GM18517 (cell line): ENCODE measurements at regions not wholly inside any gene's neighbourhood (a gene's known extent, or its start where the extent isn't known, plus 50 kb on each side); places are given as distances from the start of the nearest gene placed in this dataset.

ENCODE experiments used
- ATAC-seq: cut with Tn5 transposase; IDR thresholded peaks from one replicate; pipeline ENCODE4 v1.9.1; 2021; ENCODE audit warnings: mild to moderate bottlenecking, moderate library complexity; ENCODE audit not compliant: unreplicated experiment

- ATAC-seq = no peak
Observed at GRCh38 chr7:94264756-94265155, 129.9 kb upstream of the COL1A2 start.

- ATAC-seq = no peak
Observed at GRCh38 chr7:94265456-94265855, 129.2 kb upstream of the COL1A2 start.

- ATAC-seq = no peak
Observed at GRCh38 chr7:94266238-94266644, 128.5 kb upstream of the COL1A2 start.

GRCh38 chr7:94270772-94271171 lies 123.9 kb upstream of the COL1A2 start:
- no peak for ATAC-seq

- ATAC-seq = no peak
Observed at GRCh38 chr7:94272821-94273583, 121.7 kb upstream of the COL1A2 start.

GRCh38 chr7:94274828-94275227 lies 119.9 kb upstream of the COL1A2 start:
- no peak for ATAC-seq

- no peak for ATAC-seq
Observed at GRCh38 chr7:94276027-94276426, 118.7 kb upstream of the COL1A2 start.

- ATAC-seq = no peak
Observed at GRCh38 chr7:94276795-94277194, 117.9 kb upstream of the COL1A2 start.

- no peak for ATAC-seq
Observed at GRCh38 chr7:94277236-94277635, 117.5 kb upstream of the COL1A2 start.

GRCh38 chr7:94280851-94281250 lies 113.8 kb upstream of the COL1A2 start:
- ATAC-seq = no peak

GRCh38 chr7:94284104-94284503 lies 110.6 kb upstream of the COL1A2 start:
- no peak for ATAC-seq

GRCh38 chr7:94286111-94286510 lies 108.6 kb upstream of the COL1A2 start:
- no peak for ATAC-seq

- no peak for ATAC-seq
Observed at GRCh38 chr7:94288096-94288495, 106.6 kb upstream of the COL1A2 start.

GRCh38 chr7:94289071-94289470 lies 105.6 kb upstream of the COL1A2 start:
- no peak for ATAC-seq

GRCh38 chr7:94294471-94295131 lies 100.1 kb upstream of the COL1A2 start:
- ATAC-seq = no peak

GRCh38 chr7:94295850-94296249 lies 98.8 kb upstream of the COL1A2 start:
- ATAC-seq = no peak

- ATAC-seq = no peak
Observed at GRCh38 chr7:94296881-94297280, 97.8 kb upstream of the COL1A2 start.

- no peak for ATAC-seq
Observed at GRCh38 chr7:94297397-94297838, 97.3 kb upstream of the COL1A2 start.

GRCh38 chr7:94298943-94299342 lies 95.8 kb upstream of the COL1A2 start:
- no peak for ATAC-seq

- ATAC-seq = no peak
Observed at GRCh38 chr7:94300176-94300835, 94.4 kb upstream of the COL1A2 start.

GRCh38 chr7:94301024-94301586 lies 93.6 kb upstream of the COL1A2 start:
- no peak for ATAC-seq

GRCh38 chr7:94303118-94303517 lies 91.6 kb upstream of the COL1A2 start:
- ATAC-seq = no peak
